A673 (cell line): ENCODE measurements at regions not wholly inside any gene's neighbourhood (a gene's known extent, or its start where the extent isn't known, plus 50 kb on each side); places are given as distances from the start of the nearest gene placed in this dataset.
"Not testable (repeated sequence)": the region's sequence is repeated elsewhere in the genome, so short reads cannot be mapped to it uniquely, and the experiment has no call there.

Source experiments
- CTCF ChIP-seq: fragments of 300-800, 200-600 bp; sonication (generic); conservative IDR thresholded peaks from 2 replicates; pipeline ENCODE4 v1.5.1; 2017; ENCODE audit warnings: low read depth, mild to moderate bottlenecking, antibody characterized with exemption, low read length, moderate library complexity, mixed read lengths
- EZH2 ChIP-seq: fragments of 200-600 bp; sonication (generic); IDR thresholded peaks from 2 replicates; pipeline ENCODE4 v1.6.1; 2017; ENCODE audit warnings: borderline replicate concordance, low read depth, mild to moderate bottlenecking, mixed read lengths, antibody characterized with exemption, low read length; ENCODE audit not compliant: poor library complexity, severe bottlenecking

GRCh38 chr6:26795474-26796307 lies 136.1 kb upstream of the ZNF322 start:
- not testable (repeated sequence) for TF ChIP-seq CTCF, EZH2
